HG03469 (cell line): ENCODE measurements at regions not wholly inside any gene's neighbourhood (a gene's known extent, or its start where the extent isn't known, plus 50 kb on each side); places are given as distances from the start of the nearest gene placed in this dataset.

Experiments
- ATAC-seq: cut with Tn5 transposase; IDR thresholded peaks from one replicate; pipeline ENCODE4 v1.9.1; 2021; ENCODE audit warnings: mild to moderate bottlenecking, moderate library complexity, moderate number of reproducible peaks; ENCODE audit not compliant: unreplicated experiment

DNA sequence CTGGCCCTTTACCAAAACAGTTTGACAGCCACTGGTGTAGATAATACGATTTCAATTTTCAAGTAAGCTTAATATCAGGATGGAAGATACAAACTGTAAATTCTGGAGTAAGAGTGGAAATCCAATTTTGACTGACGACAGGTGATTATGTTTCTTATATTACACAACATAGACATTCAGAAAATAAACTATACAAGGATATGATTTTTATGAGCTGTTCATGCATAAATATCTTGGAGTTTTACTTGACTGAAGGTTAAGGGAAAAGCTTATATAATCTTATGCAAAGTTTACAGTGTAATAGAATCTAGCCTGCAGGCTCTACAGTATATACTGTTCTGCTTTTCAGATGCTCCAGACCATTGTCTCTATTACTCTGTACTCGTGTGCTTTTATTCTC lies 1672.3 kb downstream of the ARAP2 start:
- ATAC-seq, result no peak

DNA sequence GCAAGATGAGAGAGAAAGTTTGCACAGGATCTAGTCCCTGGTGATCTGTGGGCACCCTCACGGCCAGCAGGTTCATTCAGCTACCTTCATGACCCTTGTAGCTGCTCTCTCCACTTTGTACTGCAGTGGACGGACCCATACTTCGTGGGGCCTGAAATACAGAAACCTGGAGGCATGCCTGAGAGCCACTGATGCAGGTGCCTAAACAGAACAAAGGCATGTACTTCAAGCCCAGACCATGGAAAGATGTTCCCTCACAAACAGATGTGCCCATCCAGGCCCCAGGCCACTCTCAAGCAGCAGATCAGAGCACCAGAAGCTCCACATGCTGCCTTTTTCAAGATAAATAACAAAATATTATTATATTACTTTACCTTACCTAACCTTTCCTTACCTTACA lies 1629.0 kb downstream of the ARAP2 start:
- ATAC-seq, result no peak

GRCh38 chr4:34619531-34620162 lies 1624.7 kb downstream of the ARAP2 start:
- no peak for ATAC-seq

DNA sequence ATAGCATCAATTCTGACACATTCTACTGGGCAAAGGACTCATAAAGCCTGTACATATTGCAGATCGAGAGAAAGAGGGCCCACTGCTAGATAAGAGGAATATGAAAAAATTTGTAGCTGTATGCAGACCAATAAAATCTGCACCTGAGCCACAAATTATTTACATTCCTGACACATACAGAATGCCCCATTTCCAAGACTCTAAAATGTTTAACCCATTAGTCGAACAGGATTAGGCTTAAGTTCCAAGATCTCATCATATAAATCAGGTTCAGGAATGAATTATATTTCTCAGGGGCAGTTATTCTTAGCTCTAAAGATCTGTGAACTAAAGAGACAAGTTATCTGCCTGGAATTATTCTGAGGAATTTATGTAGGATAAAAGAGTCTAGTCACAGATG lies 1615.8 kb downstream of the ARAP2 start:
- no peak for ATAC-seq

DNA sequence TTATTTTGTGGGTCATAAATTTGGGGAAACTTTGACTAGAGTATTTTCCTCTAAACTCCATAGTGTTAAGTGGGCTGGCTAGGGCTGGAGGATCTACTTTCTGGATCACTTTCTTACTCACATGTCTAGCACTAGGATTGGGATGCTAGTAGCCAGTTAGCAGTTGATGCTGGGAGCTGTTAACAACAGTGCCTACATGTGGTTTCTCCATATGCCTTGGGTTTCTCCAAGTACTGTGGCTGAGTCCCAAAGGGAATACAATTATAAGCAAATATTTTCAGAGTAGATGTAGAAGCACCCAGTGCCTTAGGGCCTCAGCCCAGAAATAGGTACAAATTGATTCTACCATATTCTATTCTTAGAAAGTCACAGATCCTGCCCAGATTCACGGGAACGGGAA lies 1614.9 kb downstream of the ARAP2 start:
- no peak for ATAC-seq

GRCh38 chr4:34633241-34633640 lies 1611.1 kb downstream of the ARAP2 start:
- ATAC-seq, result no peak

DNA sequence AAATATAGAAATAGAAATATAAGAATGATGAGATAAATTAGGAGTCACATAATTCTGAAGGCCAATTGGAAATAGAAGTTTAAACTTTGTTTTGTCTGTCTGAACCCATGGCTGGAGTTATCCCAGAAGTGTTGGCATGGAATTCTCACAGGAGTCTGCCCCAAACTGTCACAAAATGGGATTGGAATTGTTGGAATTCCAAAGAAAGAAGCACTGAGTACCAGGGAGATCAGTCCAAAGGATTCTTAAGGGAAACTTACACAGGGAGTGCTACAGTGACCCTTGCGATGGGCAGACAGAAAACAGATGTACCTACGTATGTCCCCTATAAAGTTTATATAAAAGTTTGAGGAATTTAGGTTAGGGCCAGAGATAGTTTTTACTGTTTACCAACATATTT lies 1607.7 kb downstream of the ARAP2 start:
- no peak for ATAC-seq

GRCh38 chr4:34643476-34643875 lies 1600.8 kb downstream of the ARAP2 start:
- no peak for ATAC-seq

DNA sequence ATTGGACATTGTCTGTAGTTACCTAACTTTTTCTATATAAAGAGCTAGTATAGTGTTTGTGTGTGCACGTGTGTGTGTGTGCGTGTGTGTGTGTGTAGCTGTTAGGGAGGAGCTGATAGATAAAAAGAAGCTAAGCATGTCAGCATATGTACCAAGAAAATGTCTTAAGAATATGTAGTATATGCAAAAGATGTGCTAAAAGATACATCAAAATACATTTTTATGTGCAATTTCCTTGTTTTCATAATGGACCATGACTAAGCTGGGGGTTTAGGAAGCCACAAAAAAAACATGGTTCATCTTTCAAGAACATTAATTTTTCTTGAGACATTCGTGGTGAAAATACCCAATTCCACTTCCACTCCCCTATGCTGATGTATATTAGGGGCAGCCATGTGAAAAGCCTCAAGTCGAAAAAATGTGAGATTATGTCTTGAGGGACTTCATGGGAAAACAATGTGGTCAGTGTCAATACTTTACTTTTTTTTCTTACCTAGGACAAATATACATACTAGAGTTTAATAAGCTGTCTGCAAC lies 1599.7 kb downstream of the ARAP2 start:
- no peak for ATAC-seq

- ATAC-seq, result no peak
Observed at GRCh38 chr4:34649716-34650115, 1594.6 kb downstream of the ARAP2 start.

- ATAC-seq, result no peak
Observed at GRCh38 chr4:34664051-34664450, 1580.3 kb downstream of the ARAP2 start.

DNA sequence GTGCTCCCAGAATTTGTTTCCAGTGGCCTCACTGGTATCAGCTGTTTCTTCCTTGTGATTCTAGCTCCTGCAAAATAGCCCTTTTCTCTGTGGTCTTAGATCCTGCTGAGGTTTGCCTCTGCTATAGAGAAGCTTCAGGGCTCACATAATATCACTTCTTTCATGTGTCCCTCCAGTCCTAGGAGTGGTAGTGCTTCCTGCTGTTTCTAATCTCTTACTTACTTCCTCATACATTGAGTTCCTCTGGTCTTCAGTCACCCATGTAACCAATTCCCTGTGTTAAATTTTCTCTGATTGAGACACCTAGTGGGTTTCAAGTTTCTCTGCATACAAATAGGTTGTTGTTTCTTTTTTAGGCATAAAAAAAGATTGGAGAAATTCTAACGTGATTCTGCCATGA lies 1567.9 kb downstream of the ARAP2 start:
- no peak for ATAC-seq

GRCh38 chr4:34678431-34678830 lies 1565.9 kb downstream of the ARAP2 start:
- no peak for ATAC-seq

GRCh38 chr4:34679228-34679627 lies 1565.1 kb downstream of the ARAP2 start:
- no peak for ATAC-seq

GRCh38 chr4:34709564-34709963 lies 1534.8 kb downstream of the ARAP2 start:
- no peak for ATAC-seq

DNA sequence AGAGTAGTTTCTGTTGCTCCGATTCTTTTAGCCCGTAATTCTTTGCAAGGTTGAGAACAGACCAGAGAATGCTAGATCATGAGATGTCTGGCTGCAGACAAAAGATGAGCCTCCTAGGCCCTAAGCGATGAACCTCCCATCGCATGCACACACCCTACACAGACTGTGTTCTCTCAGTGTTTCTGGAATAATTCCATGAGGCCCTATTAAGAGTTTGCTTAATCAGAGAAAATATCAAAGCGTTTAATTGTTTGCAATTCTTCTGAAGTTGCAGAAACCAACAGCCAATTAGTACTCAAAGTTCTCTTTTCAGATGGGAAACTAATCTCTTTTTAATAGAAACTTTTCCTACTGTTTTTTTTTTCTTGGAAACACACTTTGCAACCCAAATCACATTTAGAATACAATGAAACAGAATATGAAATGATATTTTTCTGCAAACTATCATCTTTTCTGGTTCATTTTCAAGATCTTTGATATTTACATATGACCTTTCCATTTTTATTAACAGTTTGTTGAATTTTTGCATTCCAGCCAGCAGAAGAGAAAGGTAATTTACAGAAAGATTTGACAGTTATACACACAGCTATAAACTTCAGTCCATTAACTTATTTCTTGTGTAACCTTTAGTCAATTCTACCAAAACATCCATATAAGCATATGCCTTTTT lies 1525.6 kb downstream of the ARAP2 start:
- ATAC-seq, result no peak

DNA sequence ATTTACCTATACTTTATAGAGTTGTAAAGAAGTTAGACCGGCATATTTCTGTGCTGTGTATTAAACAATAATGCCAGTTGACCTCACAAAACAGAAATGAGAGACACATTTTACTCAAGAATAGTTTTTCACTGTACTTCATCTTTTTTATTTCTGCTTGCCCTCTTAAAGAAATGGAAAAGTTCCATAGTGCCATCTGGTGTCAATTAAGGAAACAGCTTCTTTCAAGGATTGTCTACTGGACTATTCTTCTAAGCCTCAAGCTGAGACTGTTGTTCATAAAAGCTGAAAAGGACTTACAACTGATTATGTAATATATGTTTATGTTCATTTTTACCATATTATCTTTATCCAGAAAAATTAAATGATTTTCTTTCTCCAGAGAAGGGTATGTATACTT lies 1523.7 kb downstream of the ARAP2 start:
- no peak for ATAC-seq

GRCh38 chr4:34721835-34722234 lies 1522.5 kb downstream of the ARAP2 start:
- ATAC-seq, result no peak

- no peak for ATAC-seq
Observed at GRCh38 chr4:34723605-34724004, 1520.7 kb downstream of the ARAP2 start.

- no peak for ATAC-seq
Observed at GRCh38 chr4:34724491-34724890, 1519.8 kb downstream of the ARAP2 start.

DNA sequence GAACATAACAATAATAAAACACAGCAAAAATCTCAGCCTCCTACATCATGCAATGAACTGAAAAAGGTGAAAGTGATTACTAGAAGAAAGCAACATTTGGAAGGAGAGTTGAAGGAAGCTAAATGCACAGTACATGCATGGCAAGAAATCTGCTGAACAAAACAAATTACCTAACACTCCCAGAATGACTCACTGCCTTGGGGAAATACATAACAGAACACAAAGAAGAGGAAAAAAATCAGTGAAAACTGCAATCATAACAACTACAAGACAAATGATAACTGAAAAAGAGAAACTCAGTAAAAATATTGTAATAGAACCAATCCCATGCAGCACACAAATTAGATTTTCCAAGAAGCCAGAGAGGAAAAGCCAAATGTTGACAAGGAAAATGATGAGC lies 1513.2 kb downstream of the ARAP2 start:
- no peak for ATAC-seq

- ATAC-seq, result no peak
Observed at GRCh38 chr4:34732176-34732950, 1512.0 kb downstream of the ARAP2 start.
